Hematopoietic multipotent progenitor cell treated with erythropoietin and hydrocortisone succinate and interleukin-3 and kit ligand, for 6 days (in vitro differentiated cells): ENCODE measurements at regions not wholly inside any gene's neighbourhood (a gene's known extent, or its start where the extent isn't known, plus 50 kb on each side); places are given as distances from the start of the nearest gene placed in this dataset.

Experiments used
- DNase-seq: peaks from one replicate; pipeline ENCODE4 v3.0.0-alpha.2; 2015

DNA sequence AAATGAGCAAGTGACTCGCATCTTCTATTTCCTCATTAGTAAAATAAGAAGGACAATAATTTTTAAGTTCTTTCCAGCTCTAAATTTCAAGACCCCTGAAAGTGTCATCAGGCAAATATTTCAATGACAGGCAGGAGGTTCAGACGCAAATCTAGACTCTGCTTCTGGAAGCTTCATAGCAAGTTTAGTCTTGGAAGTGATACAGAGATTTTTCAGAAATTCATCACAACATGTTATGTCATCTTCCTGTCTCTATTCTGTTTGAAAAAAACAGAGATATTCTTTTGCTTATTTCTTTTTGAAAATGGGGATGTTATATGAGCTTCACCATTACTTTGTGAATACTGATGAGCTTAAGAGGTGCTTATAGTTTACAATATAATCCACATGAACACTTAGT is 74.0 kb downstream of the C3orf85 start:
- no peak for DNase-seq

DNA sequence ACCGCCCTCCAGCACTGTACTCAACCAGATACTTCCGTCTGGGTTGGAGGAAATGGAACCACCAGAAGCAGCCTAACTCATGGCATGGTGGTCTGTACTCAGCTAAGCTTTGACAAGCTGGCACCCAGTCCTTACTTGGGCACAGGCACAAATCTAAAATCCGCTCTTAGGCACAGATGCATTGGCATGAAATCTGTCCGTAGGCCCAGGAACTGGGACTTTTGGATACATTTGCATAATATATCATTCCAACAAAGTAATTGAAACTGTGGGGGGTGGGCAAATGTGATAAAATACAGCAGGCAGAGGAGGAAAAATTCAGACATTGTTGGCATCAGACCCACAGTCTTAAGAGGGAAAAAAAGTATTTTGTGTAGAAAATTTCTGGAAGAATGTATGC is 75.4 kb downstream of the C3orf85 start:
- no peak for DNase-seq

DNA sequence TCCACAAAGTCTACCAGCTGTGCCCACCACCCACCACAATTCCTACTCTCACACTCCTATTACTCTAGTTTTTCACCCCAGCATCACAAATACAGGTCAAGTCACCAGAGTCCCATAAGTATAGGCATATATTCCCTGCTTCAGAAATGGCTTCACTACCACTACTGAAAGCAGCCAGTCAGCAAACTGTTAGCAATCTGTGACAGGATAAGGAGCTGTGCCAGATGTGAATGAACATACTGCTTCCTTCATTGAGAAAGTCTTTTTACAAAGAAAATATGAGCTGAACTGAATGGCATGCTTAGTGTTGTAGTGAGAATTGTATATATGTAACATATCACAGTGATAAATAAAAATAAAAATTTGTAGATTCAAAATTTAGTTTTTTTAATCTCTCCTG is 76.8 kb downstream of the C3orf85 start:
- DNase-seq, result no peak

DNA sequence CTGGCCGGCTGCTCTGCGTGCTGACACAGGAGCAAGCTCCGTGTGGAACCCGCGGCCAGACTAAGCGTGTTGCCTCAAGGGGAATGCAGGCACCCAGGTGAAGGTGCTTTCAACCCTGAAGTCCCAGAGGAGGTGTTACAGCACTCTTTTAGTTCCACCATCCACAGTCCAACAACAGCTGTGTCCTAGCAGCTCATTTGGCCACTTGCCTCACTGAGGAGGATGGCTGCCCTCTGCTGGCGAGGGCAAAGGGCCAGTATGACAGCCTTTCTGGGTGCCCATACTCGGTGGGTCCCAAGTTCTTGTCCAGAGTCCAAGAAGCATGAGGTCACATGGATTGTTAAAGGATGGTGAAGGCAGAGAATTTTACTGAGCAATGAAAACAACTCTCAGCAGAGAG is 87.8 kb downstream of the C3orf85 start:
- DNase-seq, result peak; percentile 30

DNA sequence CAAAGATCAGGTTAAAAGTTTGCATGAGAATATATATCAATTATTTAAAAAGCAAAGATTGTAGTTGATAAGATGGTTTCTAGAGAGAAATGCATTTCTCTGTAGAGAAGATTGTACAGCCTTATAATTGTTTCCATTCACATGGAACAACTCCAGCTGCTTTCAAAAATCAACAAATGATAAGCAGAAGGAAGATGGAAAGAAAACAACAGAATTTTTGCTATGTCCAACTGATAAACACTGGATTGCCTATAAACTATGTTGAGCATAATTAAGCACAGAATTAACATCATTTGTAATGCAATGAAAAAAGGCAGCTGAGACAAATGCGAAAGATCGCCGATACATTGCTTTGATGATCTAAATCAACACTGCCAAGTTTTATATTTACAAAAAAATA is 89.0 kb downstream of the C3orf85 start:
- DNase-seq, result no peak

DNA sequence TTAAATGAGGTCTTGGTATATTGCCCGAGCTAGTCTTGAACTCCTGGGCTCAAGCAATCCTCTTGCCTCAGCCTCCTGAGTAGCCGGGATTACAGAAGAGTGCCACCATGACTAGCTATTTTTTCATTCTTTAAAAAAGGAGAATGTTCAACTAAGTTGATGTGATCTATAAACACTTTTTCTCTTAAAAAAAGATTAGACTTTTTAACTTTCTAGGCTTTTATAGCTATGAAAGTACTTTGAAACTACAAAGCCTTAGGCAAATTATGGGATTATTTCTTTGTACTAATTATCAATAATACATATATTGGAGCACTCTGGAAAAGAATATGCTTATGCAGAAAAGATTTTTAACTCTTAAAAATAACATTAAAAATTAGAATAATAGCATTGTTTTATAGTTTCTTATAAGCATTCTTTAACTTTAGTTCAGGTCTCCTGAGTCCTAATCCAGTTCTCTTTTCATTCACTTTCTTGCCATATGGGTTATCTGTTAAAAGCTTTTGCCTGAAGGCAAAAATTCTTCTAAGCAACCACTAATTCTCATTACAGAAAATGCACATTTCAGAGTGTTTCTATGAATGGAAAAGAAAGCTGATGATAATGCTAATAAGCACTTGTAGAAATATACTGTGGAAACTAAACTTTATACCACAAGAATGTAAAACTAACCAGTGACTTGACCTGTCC is 87.8 kb downstream of the DPPA2 start:
- no peak for DNase-seq

DNA sequence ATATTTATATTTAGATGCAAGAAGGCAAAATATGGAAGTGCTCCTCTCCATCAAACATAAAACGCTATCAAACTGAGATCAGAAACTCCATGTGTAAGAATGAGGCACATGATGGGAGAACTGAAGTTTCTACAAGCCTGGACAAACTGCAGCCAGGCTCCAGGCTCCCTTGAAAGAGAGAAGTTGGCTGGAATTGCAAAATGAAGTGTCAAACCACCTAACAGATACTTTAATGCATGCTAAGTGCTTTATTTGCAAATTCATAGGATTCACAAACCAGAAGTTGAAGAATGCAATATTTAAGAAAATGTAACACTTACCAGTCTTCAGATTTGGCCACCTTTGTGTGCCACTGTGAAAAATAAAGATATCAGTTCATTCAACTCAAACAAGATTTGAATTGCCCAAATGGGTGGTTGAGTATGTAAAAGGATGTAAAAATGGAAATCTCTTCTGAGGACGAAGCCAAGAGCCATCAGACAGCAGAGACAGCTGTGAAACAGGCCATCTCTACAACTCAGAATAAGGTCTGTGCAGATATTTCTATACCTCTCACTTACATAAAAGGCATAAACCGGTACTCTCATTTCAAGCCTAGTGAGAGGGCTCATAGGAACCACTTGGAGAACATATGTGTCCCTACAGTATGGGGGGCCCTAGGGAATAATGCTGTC is 87.0 kb downstream of the DPPA2 start:
- no peak for DNase-seq

DNA sequence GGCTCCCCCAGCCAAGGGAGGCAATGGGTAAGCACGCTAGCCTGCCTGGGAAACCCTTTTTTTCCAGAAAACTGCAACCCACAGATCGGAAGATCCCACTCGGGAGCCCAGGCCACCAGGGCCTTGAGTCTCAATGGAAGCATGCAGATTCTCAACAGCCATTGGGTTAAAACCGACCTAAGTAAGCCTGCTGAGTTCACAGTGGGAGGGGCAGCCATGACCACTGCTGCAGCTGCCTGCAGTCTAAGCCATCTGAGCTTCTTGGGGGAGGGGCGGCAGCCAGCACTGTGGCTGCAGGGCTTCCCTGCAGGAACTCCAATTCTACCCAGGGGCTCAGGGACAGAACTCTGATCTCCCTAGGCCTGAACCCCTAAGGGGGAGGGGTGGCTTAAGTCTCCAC is 82.0 kb downstream of the DPPA2 start:
- no peak for DNase-seq

DNA sequence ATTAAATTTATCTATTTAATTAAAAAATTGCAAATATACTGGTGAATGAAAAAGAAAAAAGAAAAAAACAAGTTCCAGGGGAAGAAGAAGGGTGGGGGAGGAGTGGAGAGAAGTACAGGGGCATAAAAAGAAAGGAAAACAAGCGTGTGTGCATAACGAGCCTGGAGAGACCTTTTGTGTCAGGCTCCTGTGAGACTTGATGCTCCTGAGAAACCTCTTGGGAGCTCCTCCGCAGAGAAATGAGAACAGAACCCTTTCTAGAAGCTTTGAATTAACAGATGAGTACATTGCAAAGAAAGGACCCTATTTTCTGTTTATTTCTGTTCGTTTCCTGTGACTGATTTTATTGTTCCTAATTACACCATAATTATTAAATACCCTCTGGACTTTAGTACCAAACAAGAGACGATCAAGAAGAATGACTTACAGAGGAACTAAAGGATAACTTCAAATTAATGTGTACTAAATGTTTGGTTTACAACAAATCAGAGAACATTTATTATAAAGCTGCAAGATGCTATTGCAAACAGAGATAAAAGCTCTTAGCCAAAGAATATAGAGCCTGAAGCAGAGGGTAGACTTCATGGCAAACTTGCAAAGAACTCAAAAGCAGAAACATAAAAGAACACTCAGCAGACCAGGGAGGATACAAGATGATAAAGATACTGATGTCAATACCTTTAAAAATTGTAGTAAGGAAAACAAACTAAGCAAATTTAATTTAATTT is 74.7 kb downstream of the DPPA2 start:
- DNase-seq, result no peak

DNA sequence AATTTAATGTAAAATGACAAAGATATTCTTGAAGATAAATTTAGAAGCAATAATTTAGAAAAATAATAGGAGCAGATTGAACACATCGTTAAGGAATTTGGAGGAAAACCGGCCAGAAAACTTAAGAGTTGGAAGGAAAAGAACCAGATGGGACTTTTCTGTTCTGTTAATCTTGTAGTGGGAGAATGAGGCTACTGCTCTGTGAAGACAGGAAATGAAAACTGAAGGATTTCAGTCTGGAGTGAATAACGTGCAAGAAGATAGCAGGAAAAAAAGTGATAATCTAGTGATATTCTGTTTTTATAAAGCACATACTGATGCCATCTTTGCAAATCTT is 74.2 kb downstream of the DPPA2 start:
- DNase-seq, result no peak
